NCI-H69 (cell line): ENCODE measurements at regions not wholly inside any gene's neighbourhood (a gene's known extent, or its start where the extent isn't known, plus 50 kb on each side); places are given as distances from the start of the nearest gene placed in this dataset.
"Not testable (repeated sequence)": the region's sequence is repeated elsewhere in the genome, so short reads cannot be mapped to it uniquely, and the experiment has no call there.

ENCODE experiments used
- DNase-seq: peaks from one replicate; lab custom pipeline; 2025; lab: John Stamatoyannopoulos, UW

DNA sequence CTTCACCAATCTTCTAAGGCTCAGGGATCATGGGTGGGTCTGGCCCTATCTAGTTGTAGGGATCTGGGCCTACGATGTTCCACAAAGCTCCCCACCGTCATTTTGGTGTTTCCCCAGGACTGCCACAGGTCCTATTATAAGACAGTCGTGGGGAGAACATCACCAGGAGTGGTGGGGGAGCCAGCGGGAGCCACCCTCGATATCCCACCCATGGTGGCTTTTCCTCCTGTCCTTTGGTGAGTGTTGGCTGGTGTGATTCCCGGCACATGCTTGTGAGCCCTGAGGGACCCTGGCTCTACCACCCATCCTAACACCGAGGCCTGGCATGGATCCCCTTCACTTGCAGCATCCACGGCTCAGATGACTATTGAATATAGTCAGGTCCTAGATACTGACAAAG lies 247.4 kb downstream of the ACTR3B start:
- no peak for DNase-seq

- DNase-seq: no peak
Measured at GRCh38 chr7:153010416-153010815, 250.9 kb downstream of the ACTR3B start.

DNA sequence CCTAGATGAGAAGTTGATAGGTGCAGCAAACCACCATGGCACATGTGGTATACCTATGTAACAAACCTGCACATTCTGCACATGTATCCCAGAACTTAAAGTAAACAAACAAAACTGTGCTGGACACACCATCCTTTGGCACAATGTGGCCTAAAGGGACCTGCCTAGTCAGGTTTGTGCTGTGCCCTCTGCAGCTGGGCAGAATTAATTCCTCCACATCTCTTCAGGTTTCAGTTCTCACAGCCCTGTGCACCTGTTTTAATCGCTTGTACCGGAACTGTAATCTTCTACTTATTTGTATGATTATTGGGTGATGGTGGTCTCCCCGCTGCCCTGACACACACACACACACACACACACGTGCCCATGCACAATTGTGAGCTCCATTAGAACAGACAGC lies 252.7 kb downstream of the ACTR3B start:
- no peak for DNase-seq

DNA sequence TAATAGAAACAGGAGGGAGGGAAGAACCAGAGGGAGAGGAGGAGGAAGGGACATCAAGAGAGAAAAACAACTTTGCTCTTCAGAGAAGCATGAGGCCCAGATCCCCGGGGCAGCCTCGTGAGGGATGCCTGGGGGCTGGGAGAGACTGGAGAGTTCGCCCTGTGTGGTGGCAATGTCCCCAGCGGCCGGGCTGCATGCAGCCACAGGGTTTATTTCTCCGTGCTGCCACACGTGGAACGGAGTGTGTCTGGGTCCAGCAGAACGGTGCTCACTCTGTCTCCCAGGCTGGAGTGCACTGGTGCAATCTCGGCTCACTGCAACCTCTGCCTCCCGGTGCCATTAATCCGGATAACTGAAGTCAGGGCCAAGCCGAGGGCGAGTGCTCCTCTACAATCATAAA lies 257.7 kb downstream of the ACTR3B start:
- DNase-seq: no peak

- DNase-seq: no peak
Measured at GRCh38 chr7:153021542-153021941, 262.0 kb downstream of the ACTR3B start.

GRCh38 chr7:153022475-153023193 lies 263.1 kb downstream of the ACTR3B start:
- DNase-seq: peak; percentile 98

GRCh38 chr7:153023194-153023592 lies 263.6 kb downstream of the ACTR3B start:
- no peak for DNase-seq

GRCh38 chr7:153027210-153027609 lies 267.7 kb downstream of the ACTR3B start:
- DNase-seq: peak; percentile 16

DNA sequence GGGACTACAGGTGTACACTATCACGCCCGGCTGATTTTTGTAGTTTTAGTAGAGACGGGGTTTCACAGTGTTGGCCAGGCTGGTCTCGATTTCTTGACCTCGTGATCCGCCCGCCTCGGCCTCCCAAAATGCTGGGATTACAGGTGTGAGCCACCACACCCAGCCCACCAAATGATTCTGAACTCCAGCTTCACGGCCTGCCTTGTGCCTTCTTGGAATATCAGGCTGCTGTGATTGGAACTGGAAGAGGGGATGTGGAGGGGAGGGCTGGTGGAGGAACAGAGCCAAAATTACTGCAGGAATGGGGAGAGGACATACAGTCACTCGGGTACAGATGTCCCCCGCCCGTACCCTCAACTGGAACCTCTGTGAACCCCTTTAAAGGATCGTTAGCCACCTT lies 268.4 kb downstream of the ACTR3B start:
- no peak for DNase-seq

DNA sequence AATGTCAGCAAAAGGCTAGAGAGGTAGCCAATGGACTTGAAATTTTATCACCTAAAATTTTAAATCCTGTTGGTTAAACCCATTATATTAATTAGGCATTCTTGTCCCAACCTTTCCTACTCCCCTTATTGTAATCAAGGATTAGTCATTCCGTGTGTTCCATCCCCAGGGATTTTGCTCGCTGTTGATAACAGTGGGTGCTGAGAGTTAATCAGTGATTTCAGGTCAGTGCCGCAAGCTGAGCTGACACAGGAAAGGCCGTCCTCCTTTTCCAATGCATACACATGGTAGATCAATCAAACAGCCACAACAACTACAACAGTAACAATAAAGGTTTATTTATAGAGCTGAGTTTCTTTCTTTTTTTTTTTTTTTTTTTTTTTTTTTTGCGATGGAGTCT lies 271.4 kb downstream of the ACTR3B start:
- DNase-seq: peak; percentile 20

DNA sequence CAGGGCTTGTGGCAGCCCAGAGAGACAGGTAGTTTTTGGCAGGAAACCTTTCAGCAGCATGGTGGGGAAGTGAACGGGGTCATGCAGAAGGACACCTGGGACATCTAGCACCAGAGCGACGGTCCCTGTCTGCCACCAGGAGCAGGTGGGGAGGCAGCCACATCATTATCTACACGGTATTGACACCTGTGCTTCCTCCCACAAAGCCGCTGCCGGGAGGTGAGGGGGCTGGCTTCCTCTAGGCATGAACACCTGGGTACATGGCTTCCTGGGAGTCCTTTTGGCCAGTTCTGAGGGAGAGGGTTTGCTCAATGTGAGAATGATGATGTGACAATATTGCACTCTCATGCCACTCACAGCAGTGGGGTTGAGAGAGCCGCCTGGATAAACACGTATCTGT lies 275.2 kb downstream of the ACTR3B start:
- peak; percentile 76 for DNase-seq

- no peak for DNase-seq
Measured at GRCh38 chr7:153036396-153037063, 277.0 kb downstream of the ACTR3B start.

- no peak for DNase-seq
Measured at GRCh38 chr7:153043440-153043839, 283.9 kb downstream of the ACTR3B start.

DNA sequence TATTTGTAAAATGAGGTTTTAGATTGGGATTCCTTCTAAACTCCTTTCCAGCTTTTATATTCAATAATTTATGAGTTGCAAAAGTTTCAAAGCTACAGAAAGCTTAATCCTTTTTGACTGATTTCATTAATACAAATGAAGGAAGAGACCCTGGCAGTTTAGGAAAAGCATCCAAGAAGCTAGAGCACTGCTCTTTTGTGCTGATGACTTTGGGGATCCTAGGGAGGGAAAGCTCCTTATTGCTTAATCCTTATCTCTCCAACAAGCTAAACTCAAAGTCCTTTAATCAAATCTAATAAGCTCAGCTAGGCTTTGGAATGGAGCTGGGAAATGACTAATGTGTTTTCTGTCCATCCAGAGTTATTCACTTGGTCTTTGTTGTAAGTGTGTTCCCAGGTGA lies 285.4 kb downstream of the ACTR3B start:
- no peak for DNase-seq

GRCh38 chr7:153047079-153047959 lies 287.8 kb downstream of the ACTR3B start:
- DNase-seq: no peak

GRCh38 chr7:153052206-153052605 lies 292.7 kb downstream of the ACTR3B start:
- DNase-seq: no peak

GRCh38 chr7:153061910-153062528 lies 302.5 kb downstream of the ACTR3B start:
- DNase-seq: no peak

GRCh38 chr7:153065051-153065450 lies 305.5 kb downstream of the ACTR3B start:
- DNase-seq: peak; percentile 26

- no peak for DNase-seq
Measured at GRCh38 chr7:153066711-153067110, 307.2 kb downstream of the ACTR3B start.

GRCh38 chr7:153070141-153070540 lies 310.6 kb downstream of the ACTR3B start:
- DNase-seq: peak; percentile 67

GRCh38 chr7:153072806-153073205 lies 313.3 kb downstream of the ACTR3B start:
- DNase-seq: peak; percentile 95

DNA sequence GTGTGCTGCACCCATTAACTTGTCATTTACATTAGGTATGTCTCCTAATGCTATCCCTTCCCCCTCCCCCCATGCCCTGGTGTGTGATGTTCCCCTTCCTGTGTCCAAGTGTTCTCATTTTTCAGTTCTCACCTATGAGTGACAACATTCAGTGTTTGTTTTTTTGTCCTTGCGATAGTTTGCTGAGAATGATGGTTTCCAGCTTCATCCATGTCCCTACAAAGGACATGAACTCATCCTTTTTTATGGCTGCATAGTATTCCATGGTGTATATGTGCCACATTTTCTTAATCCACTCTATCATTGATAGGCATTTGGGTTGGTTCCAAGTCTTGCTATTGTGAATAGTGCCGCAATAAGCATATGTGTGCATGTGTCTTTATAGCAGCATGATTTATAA lies 316.7 kb downstream of the ACTR3B start:
- not testable (repeated sequence) for DNase-seq
